HCEC 1CT (cell line): ENCODE measurements at regions not wholly inside any gene's neighbourhood (a gene's known extent, or its start where the extent isn't known, plus 50 kb on each side); places are given as distances from the start of the nearest gene placed in this dataset.
A peak's percentile ranks its signal among the peaks of the same experiment; 100 is the strongest.
"Not testable (repeated sequence)": the region's sequence is repeated elsewhere in the genome, so short reads cannot be mapped to it uniquely, and the experiment has no call there.

Source experiments
- DNase-seq: peaks from one replicate; pipeline ENCODE4 v3.0.0-alpha.2; 2017

GRCh38 chr1:172717722-172718465 lies 59.0 kb downstream of the FASLG start:
- DNase-seq = no peak

- peak; percentile 17 for DNase-seq
These were observed 60.2 kb downstream of the FASLG start for GRCh38 chr1:172719066-172719627.

- DNase-seq = peak; percentile 39
These were observed 60.8 kb downstream of the FASLG start for GRCh38 chr1:172719694-172720138.

GRCh38 chr1:172720339-172720738 lies 61.4 kb downstream of the FASLG start:
- DNase-seq = no peak

GRCh38 chr1:172723251-172723650 lies 64.3 kb downstream of the FASLG start:
- no peak for DNase-seq

- no peak for DNase-seq
These were observed 65.3 kb downstream of the FASLG start for GRCh38 chr1:172724232-172724631.

GRCh38 chr1:172724765-172725613 lies 66.1 kb downstream of the FASLG start:
- no peak for DNase-seq

GRCh38 chr1:172726740-172727139 lies 67.8 kb downstream of the FASLG start:
- DNase-seq = no peak

GRCh38 chr1:172727275-172727857 lies 68.5 kb downstream of the FASLG start:
- DNase-seq = no peak

GRCh38 chr1:172727956-172728603 lies 69.2 kb downstream of the FASLG start:
- DNase-seq = peak; percentile 65

- DNase-seq = not testable (repeated sequence)
These were observed 69.8 kb downstream of the FASLG start for GRCh38 chr1:172728705-172729104.

- no peak for DNase-seq
These were observed 73.5 kb downstream of the FASLG start for GRCh38 chr1:172732427-172732826.

- DNase-seq = no peak
These were observed 74.9 kb downstream of the FASLG start for GRCh38 chr1:172733815-172734214.

GRCh38 chr1:172738389-172738788 lies 79.5 kb downstream of the FASLG start:
- DNase-seq = no peak

GRCh38 chr1:172742599-172743500 lies 83.9 kb downstream of the FASLG start:
- peak; percentile 66 for DNase-seq

GRCh38 chr1:172745014-172745413 lies 86.1 kb downstream of the FASLG start:
- DNase-seq = peak; percentile 84

- DNase-seq = peak; percentile 99
These were observed 87.4 kb downstream of the FASLG start for GRCh38 chr1:172746091-172746949.

- no peak for DNase-seq
These were observed 89.3 kb downstream of the FASLG start for GRCh38 chr1:172748201-172748600.

GRCh38 chr1:172751683-172752082 lies 92.8 kb downstream of the FASLG start:
- DNase-seq = no peak

- DNase-seq = no peak
These were observed 95.1 kb downstream of the FASLG start for GRCh38 chr1:172753964-172754363.

- DNase-seq = no peak
These were observed 95.7 kb downstream of the FASLG start for GRCh38 chr1:172754609-172755008.
